Peyer's patch (tissue), 4 donors: ENCODE measurements at regions not wholly inside any gene's neighbourhood (a gene's known extent, or its start where the extent isn't known, plus 50 kb on each side); places are given as distances from the start of the nearest gene placed in this dataset.
"Not testable (repeated sequence)": the region's sequence is repeated elsewhere in the genome, so short reads cannot be mapped to it uniquely, and the experiment has no call there.

Source experiments
- DNase-seq, 3 donors: peaks; one replicate each; pipeline ENCODE4 v3.0.0-alpha.2; 2017 to 2019
- H3K27ac ChIP-seq, 4 donors: fragments of 200-600 bp; sonication (generic); one replicate each; pipeline ENCODE4 v1.5.1; 2016 to 2019
- H3K27me3 ChIP-seq, 2 donors: fragments of 200-600 bp; sonication (generic); one replicate each; pipeline ENCODE4 v1.5.1; 2019
- H3K36me3 ChIP-seq, 3 donors: fragments of 200-600 bp; sonication (generic); one replicate each; pipeline ENCODE4 v1.5.1; 2016 to 2019
- H3K4me1 ChIP-seq, 4 donors: fragments of 200-600 bp; sonication (generic); one replicate each; pipeline ENCODE4 v1.5.1; 2016 to 2019
- H3K4me3 ChIP-seq, 4 donors: fragments of 200-600 bp; sonication (generic); 1 replicate in 3 of 4; 2 replicates in 1 of 4; pipeline ENCODE4 v1.5.1; 2016 to 2019; ENCODE audit warnings: mild to moderate bottlenecking in 1 of 4
- H3K9me3 ChIP-seq, 4 donors: fragments of 200-600 bp; sonication (generic); one replicate each; pipeline ENCODE4 v1.5.1; 2016 to 2019; ENCODE audit warnings: mild to moderate bottlenecking in 1 of 4
- POLR2A ChIP-seq, 2 donors: fragments of 450-650 bp; IDR thresholded peaks; one replicate each; pipeline ENCODE4 v1.5.1; 2017; ENCODE audit warnings: antibody characterized with exemption in 2 of 2, mild to moderate bottlenecking in 2 of 2, moderate library complexity in 2 of 2
- TF ChIP-seq, protein P1 (sequence below), 6 experiments: fragments of 450-650 bp in 4 of 6; fragments of 200-600 bp in 2 of 6; sonication (generic) in 1 of 6; IDR thresholded peaks; one replicate each; pipeline ENCODE4 v1.5.1; 2017 to 2019; ENCODE audit warnings: antibody characterized with exemption in 6 of 6, mild to moderate bottlenecking in 3 of 6, moderate library complexity in 1 of 6

DNA sequence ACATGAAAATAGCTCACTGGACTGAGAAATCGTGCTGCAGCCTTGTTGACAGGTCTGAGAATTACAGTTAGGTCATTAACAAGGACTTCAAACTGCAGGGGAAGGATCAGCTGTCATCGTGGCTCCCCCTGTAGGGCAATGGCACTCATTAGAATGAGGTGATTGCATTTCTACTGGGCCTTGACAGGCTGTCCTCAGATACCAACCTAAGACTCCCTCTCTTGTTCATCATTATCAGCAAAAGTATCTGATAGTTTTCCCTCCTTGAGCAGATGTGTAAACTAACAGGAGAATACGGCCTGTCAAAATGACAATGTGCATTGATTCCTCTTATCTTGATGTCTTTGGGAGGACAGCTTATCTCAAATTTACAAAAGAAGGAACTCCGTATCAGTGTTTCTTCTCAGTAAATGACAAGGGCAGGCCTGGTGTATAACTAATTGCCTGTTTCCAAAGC, 648.5 kb upstream of the LRRN3 start:
- no peak for DNase-seq
- no peak overlapping the region for H3K4me3 ChIP-seq
- H3K27ac ChIP-seq, result no peak overlapping the region
- no peaks in the 10 kb centered on the region for H3K27me3 ChIP-seq
- H3K36me3 ChIP-seq, result no peaks in the 10 kb centered on the region
- no peaks in the 10 kb centered on the region for H3K4me1 ChIP-seq
- no peaks in the 10 kb centered on the region for H3K9me3 ChIP-seq
- TF ChIP-seq POLR2A (IDR thresholded peaks at IDR 0.05), result no peak
- TF ChIP-seq, protein P1, sequence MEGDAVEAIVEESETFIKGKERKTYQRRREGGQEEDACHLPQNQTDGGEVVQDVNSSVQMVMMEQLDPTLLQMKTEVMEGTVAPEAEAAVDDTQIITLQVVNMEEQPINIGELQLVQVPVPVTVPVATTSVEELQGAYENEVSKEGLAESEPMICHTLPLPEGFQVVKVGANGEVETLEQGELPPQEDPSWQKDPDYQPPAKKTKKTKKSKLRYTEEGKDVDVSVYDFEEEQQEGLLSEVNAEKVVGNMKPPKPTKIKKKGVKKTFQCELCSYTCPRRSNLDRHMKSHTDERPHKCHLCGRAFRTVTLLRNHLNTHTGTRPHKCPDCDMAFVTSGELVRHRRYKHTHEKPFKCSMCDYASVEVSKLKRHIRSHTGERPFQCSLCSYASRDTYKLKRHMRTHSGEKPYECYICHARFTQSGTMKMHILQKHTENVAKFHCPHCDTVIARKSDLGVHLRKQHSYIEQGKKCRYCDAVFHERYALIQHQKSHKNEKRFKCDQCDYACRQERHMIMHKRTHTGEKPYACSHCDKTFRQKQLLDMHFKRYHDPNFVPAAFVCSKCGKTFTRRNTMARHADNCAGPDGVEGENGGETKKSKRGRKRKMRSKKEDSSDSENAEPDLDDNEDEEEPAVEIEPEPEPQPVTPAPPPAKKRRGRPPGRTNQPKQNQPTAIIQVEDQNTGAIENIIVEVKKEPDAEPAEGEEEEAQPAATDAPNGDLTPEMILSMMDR (IDR thresholded peaks at IDR 0.05), result no peak

DNA sequence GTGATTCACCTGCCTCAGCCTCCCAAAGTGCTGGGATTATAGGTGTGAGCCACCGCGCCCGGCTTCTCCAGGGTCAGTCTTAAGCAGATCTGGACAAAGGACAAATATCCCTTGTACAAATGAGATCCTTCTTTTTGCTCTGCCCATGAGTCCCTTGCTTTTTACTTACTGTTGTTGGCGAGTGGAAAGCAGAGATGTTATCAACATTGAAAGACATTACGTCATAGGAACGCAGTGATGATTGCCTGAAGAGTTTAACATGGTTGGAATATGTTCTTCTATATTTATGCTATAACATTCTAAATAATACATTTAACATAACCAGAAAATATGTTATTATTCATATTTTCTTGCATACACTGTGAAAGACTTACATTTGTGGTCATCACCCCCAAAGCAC, 644.3 kb upstream of the LRRN3 start:
- Histone ChIP-seq H3K9me3 (no peaks in the 10 kb centered on the region), H3K4me3 (no peak overlapping the region), H3K27ac (no peak overlapping the region), H3K4me1 (no peaks in the 10 kb centered on the region), H3K36me3 (no peaks in the 10 kb centered on the region), H3K27me3 (no peaks in the 10 kb centered on the region)
- DNase-seq, result no peak
- TF ChIP-seq, protein P1 (IDR thresholded peaks at IDR 0.05), result no peak
- TF ChIP-seq POLR2A (IDR thresholded peaks at IDR 0.05), result no peak

DNA sequence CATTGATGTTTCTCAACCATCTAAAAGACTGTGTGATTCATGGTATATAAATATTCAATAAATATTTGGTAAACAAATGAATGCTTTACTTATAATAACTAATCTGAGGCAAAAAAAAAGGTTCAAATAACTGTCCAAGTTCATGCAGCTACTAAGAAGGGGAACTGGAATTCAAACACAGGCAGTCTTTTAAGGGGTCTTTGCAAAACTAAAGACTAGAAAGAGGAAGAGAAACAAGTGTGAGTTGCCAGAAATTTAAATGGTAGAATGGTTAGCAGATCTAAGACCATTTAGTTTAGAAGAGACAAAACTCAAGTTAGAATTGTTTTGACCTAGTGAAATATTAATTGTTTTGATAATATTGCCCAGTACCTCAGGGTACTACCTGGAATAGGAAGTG, 642.0 kb upstream of the LRRN3 start:
- no peaks in the 10 kb centered on the region for H3K27me3 ChIP-seq
- DNase-seq, result no peak

DNA sequence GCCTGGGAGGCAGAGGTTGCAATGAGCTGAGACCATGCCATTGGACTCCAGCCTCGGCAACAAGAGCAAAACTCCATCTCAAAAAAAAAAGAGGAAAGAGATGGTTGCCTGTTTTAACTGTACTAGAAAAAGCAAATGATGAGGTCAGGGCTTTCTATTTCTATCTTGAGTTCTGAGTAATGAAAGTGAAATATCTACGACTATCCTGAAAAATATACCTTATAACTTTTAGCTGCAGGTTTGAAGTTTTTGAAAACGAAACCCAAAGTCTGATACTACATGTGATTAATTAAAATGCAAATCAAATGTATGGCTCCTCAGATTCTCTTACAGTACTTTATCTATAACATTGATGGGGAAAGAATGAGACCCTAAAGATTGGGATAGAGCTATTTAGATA, 636.2 kb upstream of the LRRN3 start:
- no peaks in the 10 kb centered on the region for H3K27me3 ChIP-seq
- H3K4me3 ChIP-seq, result no peak overlapping the region
- no peaks in the 10 kb centered on the region for H3K36me3 ChIP-seq
- DNase-seq, result no peak
- H3K9me3 ChIP-seq, result no peaks in the 10 kb centered on the region
- H3K4me1 ChIP-seq, result no peaks in the 10 kb centered on the region
- no peak overlapping the region for H3K27ac ChIP-seq
- TF ChIP-seq POLR2A (IDR thresholded peaks at IDR 0.05), result no peak
- TF ChIP-seq, protein P1 (IDR thresholded peaks at IDR 0.05), result no peak

More for the DNA sequence above, 642.0 kb upstream of the LRRN3 start:
- Histone ChIP-seq H3K4me1 (no peaks in the 10 kb centered on the region), H3K9me3 (no peaks in the 10 kb centered on the region), H3K36me3 (no peaks in the 10 kb centered on the region), H3K27ac (no peak overlapping the region), H3K4me3 (no peak overlapping the region)
- TF ChIP-seq POLR2A (IDR thresholded peaks at IDR 0.05), result no peak
- TF ChIP-seq, protein P1 (IDR thresholded peaks at IDR 0.05), result no peak

DNA sequence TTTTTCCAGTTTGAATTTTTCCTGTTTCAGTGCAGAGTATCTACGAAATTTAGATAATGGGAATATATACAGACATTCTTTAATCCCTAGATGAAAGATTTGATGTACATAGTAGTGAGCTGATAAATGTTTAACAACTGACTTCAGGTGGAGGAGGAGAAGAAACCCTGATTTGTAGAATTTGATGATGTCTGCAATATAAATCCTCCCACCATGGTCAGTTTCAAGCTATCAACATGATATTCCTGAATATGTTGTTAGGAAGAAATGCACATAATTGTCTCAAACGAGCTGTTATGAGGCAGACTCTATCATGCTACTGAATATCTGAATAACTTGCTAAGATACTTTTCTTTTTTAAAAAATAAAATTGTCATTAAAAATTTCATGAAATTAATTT, 629.3 kb upstream of the LRRN3 start:
- Histone ChIP-seq H3K4me3 (no peak overlapping the region), H3K27me3 (no peaks in the 10 kb centered on the region), H3K36me3 (no peaks in the 10 kb centered on the region), H3K4me1 (no peaks in the 10 kb centered on the region), H3K9me3 (no peaks in the 10 kb centered on the region), H3K27ac (no peak overlapping the region)
- no peak for DNase-seq
- no peak for TF ChIP-seq POLR2A (IDR thresholded peaks at IDR 0.05)
- TF ChIP-seq, protein P1 (IDR thresholded peaks at IDR 0.05), result no peak

DNA sequence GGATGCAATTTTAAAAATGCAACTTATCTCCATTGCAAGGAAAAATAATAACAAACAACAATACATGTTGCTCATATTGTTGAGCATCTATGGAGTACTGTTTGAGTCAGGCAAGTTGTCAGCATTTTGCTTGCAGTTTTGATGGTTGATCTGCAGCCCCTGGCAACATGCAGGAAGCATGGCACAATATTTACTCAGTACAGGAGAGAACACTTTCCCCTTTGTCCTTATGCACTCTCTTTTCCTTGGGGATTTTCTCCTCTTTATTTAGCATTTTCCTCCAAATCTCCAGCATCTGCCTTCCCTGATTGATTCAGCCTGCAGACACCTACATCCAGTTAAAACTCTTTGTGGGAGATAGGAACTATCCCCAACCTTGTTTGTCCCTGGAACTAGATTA, 620.5 kb upstream of the LRRN3 start:
- H3K4me3 ChIP-seq, result no peak overlapping the region
- TF ChIP-seq, protein P1 (IDR thresholded peaks at IDR 0.05), result no peak
- no peak for TF ChIP-seq POLR2A (IDR thresholded peaks at IDR 0.05)
- no peaks in the 10 kb centered on the region for H3K27me3 ChIP-seq
- H3K9me3 ChIP-seq, result no peaks in the 10 kb centered on the region
- H3K27ac ChIP-seq, result no peak overlapping the region
- no peak for DNase-seq
- no peaks in the 10 kb centered on the region for H3K4me1 ChIP-seq
- no peaks in the 10 kb centered on the region for H3K36me3 ChIP-seq

DNA sequence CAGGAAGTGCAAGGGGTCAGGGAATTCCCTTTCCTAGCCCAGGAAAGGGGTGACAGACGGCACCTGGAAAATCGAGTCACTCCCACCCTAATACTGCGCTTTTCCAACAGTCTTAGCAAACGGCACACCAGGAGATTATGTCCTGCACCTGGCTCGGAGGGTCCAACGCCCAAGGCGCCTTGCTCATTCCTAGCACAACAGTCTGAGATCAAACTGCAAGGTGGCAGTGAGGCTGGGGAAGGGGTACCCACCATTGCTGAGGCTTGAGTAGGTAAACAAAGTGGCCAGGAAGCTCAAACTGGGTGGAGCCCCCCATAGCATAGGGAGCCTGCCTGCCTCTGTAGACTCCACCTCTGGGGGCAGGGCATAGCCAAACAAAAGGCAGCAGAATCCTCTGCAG, 618.5 kb upstream of the LRRN3 start:
- H3K4me1 ChIP-seq, H3K27ac ChIP-seq, DNase-seq, H3K9me3 ChIP-seq, H3K27me3 ChIP-seq, H3K36me3 ChIP-seq, H3K4me3 ChIP-seq: not testable (repeated sequence)
